HEK293T (cell line): ENCODE measurements at regions not wholly inside any gene's neighbourhood (a gene's known extent, or its start where the extent isn't known, plus 50 kb on each side); places are given as distances from the start of the nearest gene placed in this dataset.
"Not testable (repeated sequence)": the region's sequence is repeated elsewhere in the genome, so short reads cannot be mapped to it uniquely, and the experiment has no call there.

ENCODE experiments used
- ARNT ChIP-seq: fragments of 450-650 bp; IDR thresholded peaks from 2 replicates; pipeline ENCODE4 v1.6.1; 2017; ENCODE audit warnings: mild to moderate bottlenecking
- CTBP1 ChIP-seq: fragments of 450-650 bp; IDR thresholded peaks from 2 replicates; pipeline ENCODE4 v1.6.1; 2016; ENCODE audit warnings: borderline replicate concordance
- FOXA1 ChIP-seq: fragments of 450-650 bp; IDR thresholded peaks from 2 replicates; pipeline ENCODE4 v1.6.1; 2016; ENCODE audit warnings: mild to moderate bottlenecking
- TARDBP ChIP-seq: fragments of 450-650 bp; IDR thresholded peaks from 2 replicates; pipeline ENCODE4 v1.6.1; 2016

GRCh38 chr1:83154306-83154705, 844.6 kb downstream of the TTLL7 start:
- not testable (repeated sequence) for TF ChIP-seq FOXA1, ARNT, CTBP1, TARDBP
